Body of pancreas (tissue), 4 donors: ENCODE measurements at regions not wholly inside any gene's neighbourhood (a gene's known extent, or its start where the extent isn't known, plus 50 kb on each side); places are given as distances from the start of the nearest gene placed in this dataset.

ENCODE experiments used
- CTCF ChIP-seq, 7 experiments: fragments of 450-650 bp in 4 of 7; fragments of 200-600 bp in 3 of 7; sonication (generic) in 3 of 7; IDR thresholded peaks; one replicate each; pipeline ENCODE4 v1.5.1; 2016 to 2019; ENCODE audit warnings: antibody characterized with exemption in 7 of 7
- POLR2A ChIP-seq, 3 donors: fragments of 450-650 bp; IDR thresholded peaks; one replicate each; pipeline ENCODE4 v1.6.1; 2016; ENCODE audit warnings: antibody characterized with exemption in 3 of 3, mild to moderate bottlenecking in 2 of 3

- no peak for TF ChIP-seq POLR2A (IDR thresholded peaks at IDR 0.05)
- TF ChIP-seq CTCF (IDR thresholded peaks at IDR 0.05), result no peak
Measured at GRCh38 chr12:127445581-127446139, 821.3 kb upstream of the TMEM132C start.
